ENCODE measurements at regions not wholly inside any gene's neighbourhood (a gene's known extent, or its start where the extent isn't known, plus 50 kb on each side); places are given as distances from the start of the nearest gene placed in this dataset.

DNA sequence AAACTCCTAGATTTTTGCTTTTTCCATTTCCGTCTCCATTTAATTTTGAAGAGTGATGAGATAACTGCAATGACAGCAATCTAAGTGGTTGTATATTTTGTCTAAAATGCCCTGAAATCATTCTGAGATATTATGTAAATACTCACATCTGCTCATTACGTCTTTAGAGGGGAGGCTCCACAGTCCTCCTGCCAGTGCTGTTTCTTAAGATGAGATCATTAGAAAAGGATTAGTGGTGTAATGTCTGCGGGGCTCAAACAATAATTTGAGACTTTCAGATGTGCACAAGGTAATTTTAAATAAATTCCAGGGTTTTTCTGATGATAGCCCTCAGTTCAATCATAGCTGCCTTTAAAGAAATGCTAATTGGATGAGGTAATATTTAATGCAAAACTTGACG is 437.9 kb downstream of the FOXO1 start:
- no peaks in the 10 kb centered on the region for H3K9me3 ChIP-seq (ENCODE audit: control insufficient read depth, insufficient read depth, low read depth, low read length)
- ChIA-PET CTCF (no interaction called here), POLR2A (no interaction called here)
- H3K27ac ChIP-seq (ENCODE audit: extremely low read depth, low read depth, low read length), result no peak overlapping the region
- no peak for TF ChIP-seq ZNF366 (tag by site-specific recombination; conservative IDR thresholded peaks at IDR 0.05)
- TF ChIP-seq, protein P1, sequence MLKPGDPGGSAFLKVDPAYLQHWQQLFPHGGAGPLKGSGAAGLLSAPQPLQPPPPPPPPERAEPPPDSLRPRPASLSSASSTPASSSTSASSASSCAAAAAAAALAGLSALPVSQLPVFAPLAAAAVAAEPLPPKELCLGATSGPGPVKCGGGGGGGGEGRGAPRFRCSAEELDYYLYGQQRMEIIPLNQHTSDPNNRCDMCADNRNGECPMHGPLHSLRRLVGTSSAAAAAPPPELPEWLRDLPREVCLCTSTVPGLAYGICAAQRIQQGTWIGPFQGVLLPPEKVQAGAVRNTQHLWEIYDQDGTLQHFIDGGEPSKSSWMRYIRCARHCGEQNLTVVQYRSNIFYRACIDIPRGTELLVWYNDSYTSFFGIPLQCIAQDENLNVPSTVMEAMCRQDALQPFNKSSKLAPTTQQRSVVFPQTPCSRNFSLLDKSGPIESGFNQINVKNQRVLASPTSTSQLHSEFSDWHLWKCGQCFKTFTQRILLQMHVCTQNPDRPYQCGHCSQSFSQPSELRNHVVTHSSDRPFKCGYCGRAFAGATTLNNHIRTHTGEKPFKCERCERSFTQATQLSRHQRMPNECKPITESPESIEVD (tag by site-specific recombination; IDR thresholded peaks at IDR 0.05), result 0 out of 2 replicates have a peak, but pooled peaks have one; percentile 18
- TF ChIP-seq ZXDB (tag by site-specific recombination; IDR thresholded peaks at IDR 0.05), result no peak
- TF ChIP-seq, protein P2, sequence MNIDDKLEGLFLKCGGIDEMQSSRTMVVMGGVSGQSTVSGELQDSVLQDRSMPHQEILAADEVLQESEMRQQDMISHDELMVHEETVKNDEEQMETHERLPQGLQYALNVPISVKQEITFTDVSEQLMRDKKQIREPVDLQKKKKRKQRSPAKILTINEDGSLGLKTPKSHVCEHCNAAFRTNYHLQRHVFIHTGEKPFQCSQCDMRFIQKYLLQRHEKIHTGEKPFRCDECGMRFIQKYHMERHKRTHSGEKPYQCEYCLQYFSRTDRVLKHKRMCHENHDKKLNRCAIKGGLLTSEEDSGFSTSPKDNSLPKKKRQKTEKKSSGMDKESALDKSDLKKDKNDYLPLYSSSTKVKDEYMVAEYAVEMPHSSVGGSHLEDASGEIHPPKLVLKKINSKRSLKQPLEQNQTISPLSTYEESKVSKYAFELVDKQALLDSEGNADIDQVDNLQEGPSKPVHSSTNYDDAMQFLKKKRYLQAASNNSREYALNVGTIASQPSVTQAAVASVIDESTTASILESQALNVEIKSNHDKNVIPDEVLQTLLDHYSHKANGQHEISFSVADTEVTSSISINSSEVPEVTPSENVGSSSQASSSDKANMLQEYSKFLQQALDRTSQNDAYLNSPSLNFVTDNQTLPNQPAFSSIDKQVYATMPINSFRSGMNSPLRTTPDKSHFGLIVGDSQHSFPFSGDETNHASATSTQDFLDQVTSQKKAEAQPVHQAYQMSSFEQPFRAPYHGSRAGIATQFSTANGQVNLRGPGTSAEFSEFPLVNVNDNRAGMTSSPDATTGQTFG (tag by site-specific recombination; IDR thresholded peaks at IDR 0.05; ENCODE audit: borderline replicate concordance), result no peak
- no peaks in the 10 kb centered on the region for H3K36me3 ChIP-seq (ENCODE audit: control insufficient read depth in 2 of 2, insufficient read depth in 1 of 2, low read length in 2 of 2)
- H3K4me3 ChIP-seq (ENCODE audit: low read depth, low read length), result no peak overlapping the region
- H3K4me1 ChIP-seq (ENCODE audit: control insufficient read depth, insufficient read depth, low read length), result no peaks in the 10 kb centered on the region

DNA sequence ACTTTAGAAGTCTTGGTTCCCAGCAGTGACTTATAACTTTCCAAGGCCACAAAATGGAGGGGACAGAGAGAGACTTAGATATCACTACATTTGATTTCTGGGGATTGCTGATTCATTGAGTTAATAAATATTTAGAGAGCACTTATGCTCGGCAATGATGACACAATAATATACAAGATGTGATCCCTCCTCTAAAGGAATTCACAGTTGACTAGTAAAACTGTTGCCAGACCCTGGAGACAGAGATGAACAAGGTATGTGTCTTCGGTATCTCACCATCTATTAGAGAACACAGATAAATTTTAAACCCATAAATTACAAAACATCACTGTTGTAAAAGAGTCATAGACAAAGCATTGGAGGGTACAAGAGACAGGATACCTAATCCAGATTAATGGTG is 437.5 kb downstream of the FOXO1 start:
- no peaks in the 10 kb centered on the region for H3K36me3 ChIP-seq (ENCODE audit: control insufficient read depth in 2 of 2, insufficient read depth in 1 of 2, low read length in 2 of 2)
- H3K4me1 ChIP-seq (ENCODE audit: control insufficient read depth, insufficient read depth, low read length), result no peaks in the 10 kb centered on the region
- no peak overlapping the region for H3K4me3 ChIP-seq (ENCODE audit: low read depth, low read length)
- no peaks in the 10 kb centered on the region for H3K9me3 ChIP-seq (ENCODE audit: control insufficient read depth, insufficient read depth, low read depth, low read length)
- ChIA-PET POLR2A (no interaction called here), CTCF (no interaction called here)
- no peak for TF ChIP-seq ZNF2 (tag by site-specific recombination; IDR thresholded peaks at IDR 0.05)
- TF ChIP-seq ZNF530 (tag by site-specific recombination; IDR thresholded peaks at IDR 0.05; ENCODE audit: low read depth), result no peak
- TF ChIP-seq ZSCAN16 (tag by site-specific recombination; IDR thresholded peaks at IDR 0.05), result no peak
- TF ChIP-seq, protein P3, sequence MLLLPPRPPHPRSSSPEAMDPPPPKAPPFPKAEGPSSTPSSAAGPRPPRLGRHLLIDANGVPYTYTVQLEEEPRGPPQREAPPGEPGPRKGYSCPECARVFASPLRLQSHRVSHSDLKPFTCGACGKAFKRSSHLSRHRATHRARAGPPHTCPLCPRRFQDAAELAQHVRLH (tag by site-specific recombination; IDR thresholded peaks at IDR 0.05), result no peak
- TF ChIP-seq ZNF146 (tag by site-specific recombination; IDR thresholded peaks at IDR 0.05), result no peak
- TF ChIP-seq IKZF3 (tag by site-specific recombination; IDR thresholded peaks at IDR 0.05), result no peak
- TF ChIP-seq, protein P4, sequence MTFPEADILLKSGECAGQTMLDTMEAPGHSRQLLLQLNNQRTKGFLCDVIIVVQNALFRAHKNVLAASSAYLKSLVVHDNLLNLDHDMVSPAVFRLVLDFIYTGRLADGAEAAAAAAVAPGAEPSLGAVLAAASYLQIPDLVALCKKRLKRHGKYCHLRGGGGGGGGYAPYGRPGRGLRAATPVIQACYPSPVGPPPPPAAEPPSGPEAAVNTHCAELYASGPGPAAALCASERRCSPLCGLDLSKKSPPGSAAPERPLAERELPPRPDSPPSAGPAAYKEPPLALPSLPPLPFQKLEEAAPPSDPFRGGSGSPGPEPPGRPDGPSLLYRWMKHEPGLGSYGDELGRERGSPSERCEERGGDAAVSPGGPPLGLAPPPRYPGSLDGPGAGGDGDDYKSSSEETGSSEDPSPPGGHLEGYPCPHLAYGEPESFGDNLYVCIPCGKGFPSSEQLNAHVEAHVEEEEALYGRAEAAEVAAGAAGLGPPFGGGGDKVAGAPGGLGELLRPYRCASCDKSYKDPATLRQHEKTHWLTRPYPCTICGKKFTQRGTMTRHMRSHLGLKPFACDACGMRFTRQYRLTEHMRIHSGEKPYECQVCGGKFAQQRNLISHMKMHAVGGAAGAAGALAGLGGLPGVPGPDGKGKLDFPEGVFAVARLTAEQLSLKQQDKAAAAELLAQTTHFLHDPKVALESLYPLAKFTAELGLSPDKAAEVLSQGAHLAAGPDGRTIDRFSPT (tag by site-specific recombination; IDR thresholded peaks at IDR 0.05), result no peak
- no peak for TF ChIP-seq ZNF16 (tag by site-specific recombination; IDR thresholded peaks at IDR 0.05; ENCODE audit: low read depth)
- TF ChIP-seq YY1 (tag by site-specific recombination; IDR thresholded peaks at IDR 0.05), result no peak
- TF ChIP-seq ZNF514 (tag by site-specific recombination; IDR thresholded peaks at IDR 0.05), result no peak
- TF ChIP-seq ZNF549 (tag by site-specific recombination; IDR thresholded peaks at IDR 0.05), result no peak
- TF ChIP-seq, protein P1 (tag by site-specific recombination; IDR thresholded peaks at IDR 0.05), result no peak
- no peak for TF ChIP-seq ZNF529 (tag by site-specific recombination; IDR thresholded peaks at IDR 0.05; ENCODE audit: insufficient replicate concordance)
- TF ChIP-seq ZNF596 (tag by site-specific recombination; IDR thresholded peaks at IDR 0.05), result no peak
- TF ChIP-seq, protein P5, sequence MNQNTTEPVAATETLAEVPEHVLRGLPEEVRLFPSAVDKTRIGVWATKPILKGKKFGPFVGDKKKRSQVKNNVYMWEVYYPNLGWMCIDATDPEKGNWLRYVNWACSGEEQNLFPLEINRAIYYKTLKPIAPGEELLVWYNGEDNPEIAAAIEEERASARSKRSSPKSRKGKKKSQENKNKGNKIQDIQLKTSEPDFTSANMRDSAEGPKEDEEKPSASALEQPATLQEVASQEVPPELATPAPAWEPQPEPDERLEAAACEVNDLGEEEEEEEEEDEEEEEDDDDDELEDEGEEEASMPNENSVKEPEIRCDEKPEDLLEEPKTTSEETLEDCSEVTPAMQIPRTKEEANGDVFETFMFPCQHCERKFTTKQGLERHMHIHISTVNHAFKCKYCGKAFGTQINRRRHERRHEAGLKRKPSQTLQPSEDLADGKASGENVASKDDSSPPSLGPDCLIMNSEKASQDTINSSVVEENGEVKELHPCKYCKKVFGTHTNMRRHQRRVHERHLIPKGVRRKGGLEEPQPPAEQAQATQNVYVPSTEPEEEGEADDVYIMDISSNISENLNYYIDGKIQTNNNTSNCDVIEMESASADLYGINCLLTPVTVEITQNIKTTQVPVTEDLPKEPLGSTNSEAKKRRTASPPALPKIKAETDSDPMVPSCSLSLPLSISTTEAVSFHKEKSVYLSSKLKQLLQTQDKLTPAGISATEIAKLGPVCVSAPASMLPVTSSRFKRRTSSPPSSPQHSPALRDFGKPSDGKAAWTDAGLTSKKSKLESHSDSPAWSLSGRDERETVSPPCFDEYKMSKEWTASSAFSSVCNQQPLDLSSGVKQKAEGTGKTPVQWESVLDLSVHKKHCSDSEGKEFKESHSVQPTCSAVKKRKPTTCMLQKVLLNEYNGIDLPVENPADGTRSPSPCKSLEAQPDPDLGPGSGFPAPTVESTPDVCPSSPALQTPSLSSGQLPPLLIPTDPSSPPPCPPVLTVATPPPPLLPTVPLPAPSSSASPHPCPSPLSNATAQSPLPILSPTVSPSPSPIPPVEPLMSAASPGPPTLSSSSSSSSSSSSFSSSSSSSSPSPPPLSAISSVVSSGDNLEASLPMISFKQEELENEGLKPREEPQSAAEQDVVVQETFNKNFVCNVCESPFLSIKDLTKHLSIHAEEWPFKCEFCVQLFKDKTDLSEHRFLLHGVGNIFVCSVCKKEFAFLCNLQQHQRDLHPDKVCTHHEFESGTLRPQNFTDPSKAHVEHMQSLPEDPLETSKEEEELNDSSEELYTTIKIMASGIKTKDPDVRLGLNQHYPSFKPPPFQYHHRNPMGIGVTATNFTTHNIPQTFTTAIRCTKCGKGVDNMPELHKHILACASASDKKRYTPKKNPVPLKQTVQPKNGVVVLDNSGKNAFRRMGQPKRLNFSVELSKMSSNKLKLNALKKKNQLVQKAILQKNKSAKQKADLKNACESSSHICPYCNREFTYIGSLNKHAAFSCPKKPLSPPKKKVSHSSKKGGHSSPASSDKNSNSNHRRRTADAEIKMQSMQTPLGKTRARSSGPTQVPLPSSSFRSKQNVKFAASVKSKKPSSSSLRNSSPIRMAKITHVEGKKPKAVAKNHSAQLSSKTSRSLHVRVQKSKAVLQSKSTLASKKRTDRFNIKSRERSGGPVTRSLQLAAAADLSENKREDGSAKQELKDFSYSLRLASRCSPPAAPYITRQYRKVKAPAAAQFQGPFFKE (tag by site-specific recombination; IDR thresholded peaks at IDR 0.05; ENCODE audit: borderline replicate concordance), result no peak
- H3K27ac ChIP-seq (ENCODE audit: extremely low read depth, low read depth, low read length), result no peak overlapping the region
